Pons (tissue), 1 donor: ENCODE measurements at regions not wholly inside any gene's neighbourhood (a gene's known extent, or its start where the extent isn't known, plus 50 kb on each side); places are given as distances from the start of the nearest gene placed in this dataset.
"Not testable (repeated sequence)": the region's sequence is repeated elsewhere in the genome, so short reads cannot be mapped to it uniquely, and the experiment has no call there.

Source experiments
- DNase-seq: peaks from one replicate; pipeline ENCODE4 v3.0.0-alpha.2; 2016; ENCODE audit warnings: low spot score

DNA sequence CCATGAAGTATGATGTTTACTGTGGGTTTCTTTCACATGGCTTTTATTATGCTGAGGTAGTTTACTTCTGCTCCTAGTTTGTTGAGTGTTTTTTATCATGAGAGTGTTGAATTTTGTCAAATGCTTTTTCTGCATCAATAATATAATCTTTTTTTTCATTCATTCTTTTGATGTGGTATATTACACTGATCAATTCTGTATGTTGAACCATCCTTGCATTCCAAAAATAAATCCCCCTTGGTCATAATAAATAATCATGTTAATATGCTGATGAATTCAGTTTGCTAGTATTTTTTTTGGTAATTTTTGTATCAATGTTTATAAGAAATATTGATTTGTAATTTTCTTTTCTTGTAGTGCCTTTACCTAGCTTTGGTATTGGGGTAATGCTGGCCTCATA is 97.9 kb upstream of the ZNF648 start:
- no peak for DNase-seq

DNA sequence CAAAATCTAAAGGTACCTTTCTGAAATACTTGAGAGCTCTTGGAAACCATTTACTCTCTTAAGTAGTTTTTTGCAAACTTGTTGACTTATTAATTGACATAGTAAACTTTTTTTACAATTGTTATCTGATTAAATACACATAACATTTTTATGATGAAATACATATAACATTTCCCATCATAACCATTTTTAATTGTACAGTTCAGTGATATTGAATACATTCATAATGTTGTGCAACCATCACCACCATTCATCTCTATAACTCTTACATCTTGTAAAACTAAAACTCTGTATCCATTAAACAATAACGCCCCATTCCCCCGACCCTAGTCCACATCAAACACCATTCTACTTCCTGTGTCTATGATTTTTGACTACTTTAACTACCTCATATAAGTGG is 95.7 kb upstream of the ZNF648 start:
- no peak for DNase-seq

DNA sequence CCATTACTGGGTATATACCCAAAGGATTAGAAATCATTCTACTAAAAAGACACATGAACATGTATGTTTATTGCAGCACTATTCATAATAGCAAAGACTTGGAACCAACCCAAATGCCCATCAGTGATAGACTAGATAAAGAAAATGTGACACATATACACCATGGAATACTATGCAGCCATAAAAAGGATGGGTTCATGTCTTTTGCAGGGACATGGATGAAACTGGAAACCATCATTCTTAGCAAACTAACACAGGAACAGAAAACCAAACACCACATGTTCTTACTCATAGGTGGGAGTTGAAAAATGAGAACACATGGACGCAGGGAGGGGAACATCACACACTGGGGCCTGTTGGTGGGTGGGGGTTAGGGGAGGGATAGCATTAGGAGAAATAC is 92.9 kb upstream of the ZNF648 start:
- not testable (repeated sequence) for DNase-seq

DNA sequence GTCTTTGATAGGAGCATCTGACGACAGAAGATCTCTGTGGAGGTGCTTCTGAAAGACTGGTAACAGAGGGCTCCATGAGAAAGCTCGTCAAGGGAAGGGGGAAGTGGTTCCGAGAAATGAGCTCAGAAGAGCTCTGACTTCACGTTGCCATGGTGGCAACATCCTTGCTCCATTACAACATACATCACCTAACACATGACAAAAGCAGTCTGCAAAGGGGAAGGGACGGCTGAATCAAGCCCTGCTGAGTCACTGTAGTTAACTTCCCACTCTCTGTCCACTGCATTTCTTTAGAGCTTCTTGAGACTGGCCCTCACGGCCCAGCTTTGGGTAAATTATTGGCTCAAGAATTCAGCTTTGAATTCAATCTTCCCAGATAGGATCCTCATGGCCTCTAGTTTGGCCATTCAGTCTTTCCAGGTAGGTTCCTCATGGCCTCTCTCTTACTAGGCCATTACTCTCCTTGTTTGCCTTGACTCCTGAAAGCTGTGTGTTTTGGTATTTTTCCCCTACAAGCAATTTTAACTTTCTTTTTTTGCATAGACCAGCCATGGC is 88.0 kb upstream of the ZNF648 start:
- peak; percentile 86 for DNase-seq

DNA sequence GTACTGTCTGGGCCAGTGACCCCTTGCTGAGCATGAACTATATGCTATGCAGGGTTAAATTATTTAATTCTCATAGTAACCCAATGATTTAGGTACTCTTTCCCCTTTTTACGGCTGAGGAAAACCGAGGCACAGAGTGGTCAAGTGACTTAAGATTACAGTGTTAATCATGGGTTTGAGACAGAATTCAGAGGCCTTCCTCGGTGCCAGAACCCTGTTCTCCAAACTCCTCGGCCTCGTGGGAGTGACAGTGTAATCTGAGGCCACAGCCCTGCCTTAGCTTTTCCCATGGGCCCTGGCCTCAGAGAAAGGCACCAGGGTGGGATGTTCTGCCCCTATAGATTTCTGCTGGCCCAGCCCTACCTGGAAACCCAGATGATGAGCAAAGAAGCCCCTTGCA is 86.4 kb upstream of the ZNF648 start:
- DNase-seq = no peak

DNA sequence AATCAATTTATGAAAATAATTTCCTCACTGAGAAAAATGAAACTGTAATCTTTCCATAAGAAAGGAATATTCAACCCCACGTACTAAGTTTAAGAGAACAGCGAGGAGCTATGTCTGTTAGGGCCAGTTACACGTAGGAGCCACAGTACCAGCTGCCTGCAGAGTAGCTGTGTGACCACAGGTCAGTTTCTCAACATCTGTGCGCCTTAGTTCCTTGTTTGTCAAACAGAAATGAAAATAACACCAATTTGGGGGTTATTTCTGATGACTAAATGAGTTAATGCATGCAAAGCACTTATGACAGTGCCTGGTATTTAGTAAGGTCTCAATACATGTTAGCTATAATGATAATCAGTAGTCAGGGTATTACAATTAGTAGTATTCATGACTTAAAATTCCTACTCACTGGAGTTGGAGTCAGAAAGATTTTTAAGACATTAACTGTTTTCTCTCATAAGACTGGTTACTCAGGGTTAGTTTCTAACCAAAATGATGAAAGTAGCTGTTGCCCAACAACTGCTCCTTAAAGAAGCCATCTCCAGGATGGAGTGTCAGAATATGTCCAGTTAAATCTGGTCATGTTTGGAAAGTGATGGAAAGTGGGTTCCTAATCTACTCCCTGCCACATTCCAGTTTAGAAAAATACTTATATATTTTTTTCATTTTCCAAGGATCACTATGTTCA is 85.8 kb upstream of the ZNF648 start:
- DNase-seq = peak; percentile 58

DNA sequence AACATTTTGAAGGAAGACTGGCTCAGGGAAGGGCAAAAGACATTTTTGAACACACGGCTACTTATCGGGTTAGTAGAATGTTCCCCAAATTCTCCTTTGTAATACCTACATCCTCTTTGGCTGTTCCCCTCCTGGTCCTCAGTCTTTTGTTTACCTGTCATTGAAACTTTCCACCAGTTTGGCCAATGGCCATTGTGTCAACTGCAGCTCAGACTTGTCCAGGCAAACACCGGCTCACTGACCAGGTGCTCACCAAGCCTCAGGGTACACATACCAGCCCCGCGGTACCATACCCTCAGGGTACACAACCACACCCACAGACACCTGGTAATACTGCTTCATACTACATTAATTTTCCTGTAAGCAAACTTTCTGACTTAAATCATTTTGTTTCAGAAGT is 84.8 kb upstream of the ZNF648 start:
- no peak for DNase-seq

DNA sequence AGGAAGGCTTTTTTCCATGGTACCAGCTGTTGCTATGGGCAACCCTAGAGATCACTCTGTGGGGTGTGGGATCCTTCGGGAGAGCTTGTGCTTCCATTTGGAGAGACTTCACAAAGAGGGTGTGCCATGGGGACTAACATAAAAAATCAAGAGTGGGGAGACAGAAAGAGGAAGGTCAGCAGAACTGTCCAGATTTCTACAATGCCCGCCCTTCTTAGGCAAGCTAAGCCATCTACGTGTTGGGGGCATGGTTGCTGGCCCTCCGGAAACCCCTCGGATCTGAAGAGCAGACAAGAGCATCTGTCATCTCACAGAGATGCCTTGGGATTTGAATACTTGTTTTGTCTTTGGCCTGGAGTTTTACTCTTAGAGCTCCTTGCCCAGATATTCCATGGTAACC is 83.9 kb upstream of the ZNF648 start:
- DNase-seq = no peak

DNA sequence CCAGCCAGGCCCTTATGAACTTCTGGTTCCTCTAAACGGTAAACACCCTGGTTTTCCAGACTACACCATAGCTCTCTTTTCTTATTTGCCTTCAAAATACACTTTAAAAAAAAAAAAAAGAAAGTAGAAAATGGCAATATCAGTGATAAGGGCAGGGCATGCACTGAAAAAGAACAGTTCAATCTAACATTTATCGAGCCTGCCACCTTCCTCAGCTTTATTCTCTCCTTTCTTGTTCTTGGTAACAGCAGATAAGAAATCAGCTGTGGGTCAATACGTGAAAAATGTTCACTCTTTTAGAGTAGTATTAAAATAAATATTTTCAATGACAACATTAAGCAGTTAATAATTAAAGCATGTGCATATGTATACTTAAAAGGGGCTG is 83.1 kb upstream of the ZNF648 start:
- DNase-seq = no peak

DNA sequence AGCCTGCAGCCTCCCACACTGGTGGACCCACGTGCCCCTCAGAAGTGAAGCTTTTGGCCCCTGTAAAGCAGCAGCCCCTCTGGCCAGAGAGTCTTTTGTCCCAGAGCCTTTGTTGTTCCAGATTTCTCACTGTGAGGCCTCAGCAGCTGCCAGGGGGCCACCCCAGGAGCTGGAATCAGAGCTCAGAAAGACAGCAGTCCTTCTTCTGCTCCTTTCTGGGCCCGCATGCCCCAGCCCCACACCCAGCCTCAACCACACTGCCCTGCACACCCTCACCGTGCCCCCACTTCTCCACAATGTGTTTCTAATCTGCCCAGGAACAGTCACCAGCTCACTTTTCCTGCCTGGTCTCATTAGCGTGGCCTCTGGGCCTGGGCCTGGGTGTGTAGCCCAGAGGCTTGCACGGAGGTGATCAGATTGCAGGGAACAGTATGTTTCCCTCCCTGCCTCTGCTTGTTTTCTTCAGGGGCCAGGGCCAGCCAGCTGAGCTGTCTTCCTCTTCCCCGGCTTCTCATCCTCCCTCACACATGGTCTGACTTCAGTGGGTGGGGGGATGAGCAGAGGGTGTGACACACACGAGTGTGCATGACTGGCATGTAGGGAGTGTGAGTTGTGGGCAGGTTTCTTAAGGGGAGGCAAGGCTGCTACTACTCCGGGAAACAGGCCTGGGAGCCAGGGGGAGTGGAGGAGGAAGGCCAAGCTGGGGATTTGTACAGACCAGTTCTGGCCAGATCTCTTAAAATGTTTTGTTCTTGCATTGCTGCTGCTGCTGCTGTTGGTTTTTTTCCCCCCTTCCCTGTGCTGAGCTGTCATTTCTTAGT is 82.5 kb upstream of the ZNF648 start:
- peak; percentile 84 for DNase-seq

DNA sequence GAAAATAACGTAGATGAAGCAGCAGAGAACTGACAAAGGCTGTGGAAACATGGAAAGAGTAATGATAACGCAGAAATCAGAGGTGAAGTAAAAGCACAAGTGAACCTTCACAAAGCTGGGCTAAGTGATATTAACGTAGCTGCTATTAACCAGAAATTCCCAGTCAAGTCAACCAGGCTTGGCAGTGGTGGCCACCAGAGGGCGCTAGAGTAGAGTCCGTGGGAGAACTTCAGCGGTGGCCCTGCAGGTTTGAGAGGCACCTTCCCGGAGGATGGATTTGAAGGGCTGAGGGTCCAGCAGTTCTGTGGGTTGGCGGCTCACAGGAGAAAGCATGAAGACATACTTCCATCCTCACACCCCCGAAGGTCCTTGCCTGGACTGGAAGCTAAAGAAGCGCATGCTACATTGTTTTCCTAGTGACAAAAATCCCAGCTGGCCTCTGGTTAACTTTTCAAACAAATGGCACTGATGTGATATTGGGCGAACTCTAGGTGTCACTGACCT is 81.7 kb upstream of the ZNF648 start:
- DNase-seq = peak; percentile 95

DNA sequence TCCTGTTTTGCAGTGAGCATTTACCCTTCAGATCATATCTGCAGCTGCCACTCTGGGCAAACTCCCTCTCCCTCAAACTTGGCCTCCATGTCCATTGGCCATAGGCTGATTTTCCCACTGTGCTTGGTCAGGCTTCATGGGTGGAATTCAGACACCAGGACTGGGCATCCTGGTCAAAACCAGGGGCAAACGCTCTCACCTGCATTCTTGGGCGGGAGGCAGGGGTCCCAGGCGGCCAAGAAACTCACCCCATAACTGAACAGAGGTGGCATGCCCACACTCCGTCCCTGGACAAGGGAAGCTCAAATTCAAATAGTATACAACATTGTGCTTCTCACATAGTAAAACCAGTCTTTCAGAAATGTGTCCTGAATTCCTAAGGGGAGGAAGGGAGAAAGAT is 81.1 kb upstream of the ZNF648 start:
- no peak for DNase-seq

DNA sequence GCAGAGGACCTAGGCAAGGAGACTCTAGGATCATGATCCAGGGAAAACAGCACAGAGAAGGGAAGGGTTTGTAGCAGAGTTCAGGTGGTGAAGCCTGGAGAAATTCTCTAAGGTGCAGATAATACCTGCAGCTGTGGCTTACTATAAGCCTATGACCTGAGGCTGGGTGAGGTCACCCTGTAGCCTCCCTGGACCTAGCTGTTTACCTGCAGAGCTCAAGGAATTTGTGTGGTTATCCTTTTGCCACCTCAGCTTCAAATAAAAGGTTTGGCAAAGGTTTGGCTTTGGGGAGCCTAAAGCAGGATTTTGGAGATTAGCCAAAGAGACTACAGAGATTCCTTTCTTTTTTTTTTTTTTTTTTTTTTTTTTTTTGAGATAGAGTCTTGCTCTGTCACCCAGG is 79.5 kb upstream of the ZNF648 start:
- DNase-seq = no peak

DNA sequence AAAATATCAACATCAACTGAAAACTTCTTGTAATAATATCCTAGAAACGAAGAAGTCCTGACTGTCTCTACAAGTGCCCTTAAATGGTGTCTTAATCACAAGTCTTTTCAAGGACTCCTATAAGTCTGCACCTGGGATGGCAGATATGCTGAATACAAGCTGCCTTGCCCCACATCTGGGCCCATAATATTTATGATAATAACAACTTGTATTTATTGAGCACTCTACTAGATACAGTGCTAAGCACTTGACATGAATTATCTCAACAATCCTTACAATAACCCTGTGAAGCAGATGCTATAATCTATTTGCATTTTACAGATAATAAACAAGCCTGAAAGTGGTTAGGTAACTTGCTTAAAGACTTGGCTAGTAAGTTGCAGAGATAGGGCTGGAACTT is 78.0 kb upstream of the ZNF648 start:
- no peak for DNase-seq

DNA sequence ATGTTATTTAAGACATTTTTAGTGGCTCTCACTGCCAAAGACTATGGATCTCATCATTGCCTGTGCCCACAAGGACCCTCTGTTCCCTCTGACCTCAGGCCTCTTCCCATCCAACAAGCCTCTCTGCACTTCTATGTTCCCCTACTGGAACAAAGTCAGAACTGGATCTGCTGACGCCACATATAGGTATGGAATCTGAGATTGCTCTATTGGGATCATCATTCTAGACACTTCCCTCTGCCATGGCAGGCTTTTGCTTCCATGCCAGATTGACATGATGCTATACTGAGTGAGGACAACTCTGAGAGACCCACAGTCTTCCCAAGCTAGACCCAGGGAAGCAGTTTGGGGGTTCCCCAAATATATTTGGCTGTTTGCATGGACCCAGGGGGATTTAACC is 76.0 kb upstream of the ZNF648 start:
- DNase-seq = no peak

DNA sequence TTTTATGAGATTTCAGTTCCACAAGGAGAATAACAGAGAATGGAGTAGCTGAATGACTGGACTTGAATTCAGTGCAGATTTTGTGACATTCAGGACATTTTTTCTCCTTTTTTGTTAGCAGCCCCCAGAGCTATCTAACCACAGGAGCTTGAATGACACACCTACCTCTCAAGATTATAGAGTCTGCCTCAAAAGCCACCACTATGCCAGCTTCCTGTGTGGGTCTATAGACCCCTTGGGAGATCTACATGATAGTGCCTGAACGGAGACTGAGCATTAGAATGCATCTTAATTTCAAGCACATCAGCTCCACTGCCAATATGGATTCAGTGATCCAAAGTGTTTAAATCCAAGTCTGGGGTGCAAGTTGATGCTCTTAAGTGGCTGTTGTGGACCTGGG is 74.4 kb upstream of the ZNF648 start:
- DNase-seq = no peak

DNA sequence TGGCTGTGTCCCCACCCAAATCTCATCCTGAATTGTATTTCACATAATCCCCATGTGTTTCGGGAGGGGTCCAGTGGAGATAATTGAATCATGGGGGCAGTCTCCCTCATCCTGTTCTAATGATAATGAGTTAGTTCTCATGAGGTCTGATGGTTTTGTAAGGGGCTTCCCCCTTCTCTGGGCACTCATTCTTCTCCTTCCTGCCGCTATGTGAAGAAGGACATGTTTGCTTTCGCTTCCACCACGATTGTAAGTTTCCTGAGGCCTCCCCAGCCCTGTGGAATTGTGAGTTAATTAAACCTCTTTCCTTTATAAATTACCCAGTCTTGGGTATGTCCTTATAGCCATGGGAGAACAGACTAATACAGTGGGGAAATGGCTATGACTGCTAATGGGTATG is 72.7 kb upstream of the ZNF648 start:
- no peak for DNase-seq

DNA sequence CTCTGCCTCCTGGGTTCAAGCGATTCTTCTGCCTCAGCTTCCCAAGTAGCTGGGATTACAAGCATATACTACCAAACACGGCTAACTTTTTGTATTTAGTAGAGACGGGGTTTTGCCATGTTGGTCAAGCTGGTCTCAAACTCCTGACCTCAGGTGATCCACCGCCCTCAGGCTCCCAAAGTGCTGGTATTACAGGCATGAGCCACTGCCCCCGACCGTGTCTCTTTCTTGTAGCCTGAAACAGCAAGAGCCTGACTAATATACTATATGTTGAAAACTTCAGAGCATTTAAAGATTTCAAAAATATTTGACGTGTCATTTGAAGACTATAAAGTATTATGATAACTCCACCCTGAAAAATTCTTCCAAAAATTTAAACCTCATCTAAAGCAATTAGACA is 71.7 kb upstream of the ZNF648 start:
- DNase-seq = no peak

DNA sequence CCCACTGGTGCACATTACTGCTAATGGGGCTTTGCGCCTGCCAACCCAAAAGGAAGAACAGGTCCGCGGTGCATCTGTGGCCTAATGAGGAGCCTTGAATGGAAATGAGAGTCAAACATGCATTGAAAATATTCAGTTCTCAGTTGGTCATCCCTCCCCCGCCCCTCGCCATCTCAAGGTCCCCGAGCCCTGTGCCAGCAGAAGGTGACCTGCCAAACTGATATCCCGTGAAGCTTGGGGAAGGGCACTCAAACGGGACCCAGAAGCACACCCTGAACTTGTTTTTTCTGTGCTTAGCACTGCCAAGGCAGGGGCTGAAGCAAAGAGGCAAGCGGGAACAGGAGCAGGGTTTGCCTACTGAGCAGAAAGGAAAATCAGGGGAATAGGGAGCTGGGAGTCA is 67.9 kb upstream of the ZNF648 start:
- peak; percentile 18 for DNase-seq

DNA sequence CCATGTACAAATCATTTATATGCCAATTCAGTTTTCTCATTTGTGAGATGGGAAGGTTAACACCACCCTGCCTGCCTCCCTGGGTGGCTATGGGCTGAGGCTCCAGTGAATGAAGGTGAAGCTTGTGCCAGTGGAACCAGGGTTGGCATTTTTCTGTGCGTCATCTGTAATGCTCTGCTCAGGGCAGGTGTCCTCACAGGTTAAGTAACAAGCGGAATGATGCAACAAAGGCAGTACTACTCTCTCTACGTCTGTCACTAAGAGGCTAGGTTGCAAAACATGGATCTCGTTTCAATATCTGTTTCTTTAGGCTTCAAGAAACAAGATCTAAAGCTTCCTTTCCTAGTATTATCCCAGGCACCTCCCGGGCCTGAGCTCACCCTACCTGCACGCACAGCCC is 67.0 kb upstream of the ZNF648 start:
- DNase-seq = no peak

DNA sequence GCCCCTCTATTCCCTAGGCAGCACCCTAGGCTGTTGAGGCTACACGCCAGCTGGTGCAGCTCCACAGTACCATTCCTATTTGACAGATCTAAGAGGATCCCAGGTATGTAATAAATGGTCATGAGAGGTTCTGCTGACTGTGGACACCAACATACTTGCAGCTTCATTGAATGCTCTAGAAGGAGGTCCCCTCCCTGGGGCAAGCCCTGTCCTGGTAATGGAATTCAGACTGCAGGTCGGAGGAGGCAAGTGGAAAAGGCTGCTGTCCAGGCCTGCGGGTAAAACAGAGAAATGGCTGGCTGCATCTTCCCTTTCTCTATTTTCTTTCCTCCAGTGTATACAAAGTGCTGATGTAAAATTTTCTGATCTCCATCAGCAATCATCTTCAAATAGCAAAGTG is 66.1 kb upstream of the ZNF648 start:
- no peak for DNase-seq

DNA sequence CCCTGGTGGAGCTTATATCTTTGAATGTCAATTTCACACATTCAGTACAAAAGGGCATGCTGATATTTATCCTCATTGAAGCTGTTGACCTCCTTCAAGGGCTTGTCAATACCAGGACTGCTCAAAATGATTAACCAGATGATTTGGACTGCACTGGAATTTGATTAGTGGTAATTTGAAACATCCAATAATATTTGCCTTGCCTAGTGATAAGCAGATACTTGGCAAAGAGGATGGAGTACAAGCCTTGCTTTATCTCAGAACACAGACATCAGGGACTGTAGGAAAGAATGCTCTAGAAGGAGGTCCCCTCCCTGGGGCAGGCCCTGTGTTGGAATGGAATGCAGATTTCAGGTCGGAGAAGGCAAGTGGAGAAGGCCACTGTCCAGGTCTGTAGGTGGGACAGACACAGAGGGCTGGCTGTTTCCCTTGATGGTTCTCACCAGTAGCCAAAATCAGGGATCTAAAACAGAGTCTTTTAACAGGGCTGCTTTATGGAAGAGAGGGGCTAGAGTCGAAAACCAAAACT is 64.8 kb upstream of the ZNF648 start:
- DNase-seq = no peak

DNA sequence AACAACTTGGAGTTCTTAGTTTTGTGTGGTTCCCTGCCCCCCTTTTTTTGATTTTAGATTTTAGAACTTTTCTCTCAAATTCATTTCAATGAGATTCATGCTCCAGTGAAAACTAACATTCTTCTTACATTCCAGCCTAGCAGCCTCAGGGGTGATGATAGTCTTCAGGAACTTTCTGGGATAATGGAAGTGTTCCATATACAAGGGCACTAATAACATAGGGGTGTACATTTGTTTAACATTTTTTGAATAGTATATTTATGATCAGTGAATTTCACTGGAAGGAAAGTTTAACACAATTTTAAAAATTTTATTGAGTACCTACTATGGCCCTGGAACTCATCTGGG is 61.4 kb upstream of the ZNF648 start:
- no peak for DNase-seq
